Neural cell (in vitro differentiated cells): ENCODE measurements at regions not wholly inside any gene's neighbourhood (a gene's known extent, or its start where the extent isn't known, plus 50 kb on each side); places are given as distances from the start of the nearest gene placed in this dataset.

Experiments
- EP300 ChIP-seq: fragments of 450-650 bp; conservative IDR thresholded peaks from 2 replicates; pipeline ENCODE4 v1.6.1; 2014; ENCODE audit warnings: antibody characterized with exemption, mild to moderate bottlenecking, moderate library complexity; ENCODE audit not compliant: poor library complexity, severe bottlenecking
- EZH2 ChIP-seq: fragments of 200-600, 300-800 bp; shearing (Covaris generic), sonication (generic); IDR thresholded peaks from 2 replicates; pipeline ENCODE4 v1.6.1; 2014; ENCODE audit warnings: antibody characterized with exemption, low read length, borderline replicate concordance, mild to moderate bottlenecking; ENCODE audit not compliant: insufficient read depth, poor library complexity, severe bottlenecking
- MXI1 ChIP-seq: fragments of 450-650 bp; conservative IDR thresholded peaks from 2 replicates; pipeline ENCODE4 v1.6.1; 2014; ENCODE audit warnings: antibody characterized with exemption, mild to moderate bottlenecking; ENCODE audit not compliant: poor library complexity, severe bottlenecking
- POLR2AphosphoS5 ChIP-seq: IDR thresholded peaks from 2 replicates; pipeline ENCODE4 v1.6.1; 2012
- RAD21 ChIP-seq: fragments of 450-650 bp; conservative IDR thresholded peaks from 2 replicates; pipeline ENCODE4 v1.6.1; 2014; ENCODE audit warnings: antibody characterized with exemption, mild to moderate bottlenecking, moderate library complexity
- TAF1 ChIP-seq: IDR thresholded peaks from 2 replicates; pipeline ENCODE4 v1.6.1; 2012; ENCODE audit warnings: low read depth
- TF ChIP-seq, protein P1 (sequence below): IDR thresholded peaks from 2 replicates; pipeline ENCODE4 v1.6.1; 2012; ENCODE audit warnings: borderline replicate concordance
- TF ChIP-seq, protein P2 (sequence below): fragments of 450-650 bp; IDR thresholded peaks from 2 replicates; pipeline ENCODE4 v1.5.1; 2014; ENCODE audit warnings: antibody characterized with exemption, mild to moderate bottlenecking, moderate library complexity; ENCODE audit not compliant: poor library complexity, severe bottlenecking

DNA sequence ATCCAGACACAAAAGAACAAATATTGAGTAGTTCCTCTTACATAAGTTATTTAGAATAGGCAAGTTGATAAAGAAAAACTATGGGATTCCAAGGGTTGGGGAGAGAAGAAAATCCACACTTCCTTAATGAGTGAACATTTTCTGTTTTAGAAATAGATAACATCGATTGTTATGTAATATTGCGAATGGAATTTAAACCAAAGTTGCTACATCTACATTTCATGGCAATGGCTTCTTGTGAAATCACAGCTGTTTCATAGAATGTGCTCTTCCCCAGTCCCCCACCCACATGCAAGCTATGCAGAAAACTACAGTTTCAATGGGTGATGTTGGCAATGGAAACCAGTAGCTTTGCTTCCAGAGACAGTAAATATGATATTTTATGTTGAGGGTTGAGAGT is 1639.5 kb downstream of the SI start:
- TF ChIP-seq, protein P1, sequence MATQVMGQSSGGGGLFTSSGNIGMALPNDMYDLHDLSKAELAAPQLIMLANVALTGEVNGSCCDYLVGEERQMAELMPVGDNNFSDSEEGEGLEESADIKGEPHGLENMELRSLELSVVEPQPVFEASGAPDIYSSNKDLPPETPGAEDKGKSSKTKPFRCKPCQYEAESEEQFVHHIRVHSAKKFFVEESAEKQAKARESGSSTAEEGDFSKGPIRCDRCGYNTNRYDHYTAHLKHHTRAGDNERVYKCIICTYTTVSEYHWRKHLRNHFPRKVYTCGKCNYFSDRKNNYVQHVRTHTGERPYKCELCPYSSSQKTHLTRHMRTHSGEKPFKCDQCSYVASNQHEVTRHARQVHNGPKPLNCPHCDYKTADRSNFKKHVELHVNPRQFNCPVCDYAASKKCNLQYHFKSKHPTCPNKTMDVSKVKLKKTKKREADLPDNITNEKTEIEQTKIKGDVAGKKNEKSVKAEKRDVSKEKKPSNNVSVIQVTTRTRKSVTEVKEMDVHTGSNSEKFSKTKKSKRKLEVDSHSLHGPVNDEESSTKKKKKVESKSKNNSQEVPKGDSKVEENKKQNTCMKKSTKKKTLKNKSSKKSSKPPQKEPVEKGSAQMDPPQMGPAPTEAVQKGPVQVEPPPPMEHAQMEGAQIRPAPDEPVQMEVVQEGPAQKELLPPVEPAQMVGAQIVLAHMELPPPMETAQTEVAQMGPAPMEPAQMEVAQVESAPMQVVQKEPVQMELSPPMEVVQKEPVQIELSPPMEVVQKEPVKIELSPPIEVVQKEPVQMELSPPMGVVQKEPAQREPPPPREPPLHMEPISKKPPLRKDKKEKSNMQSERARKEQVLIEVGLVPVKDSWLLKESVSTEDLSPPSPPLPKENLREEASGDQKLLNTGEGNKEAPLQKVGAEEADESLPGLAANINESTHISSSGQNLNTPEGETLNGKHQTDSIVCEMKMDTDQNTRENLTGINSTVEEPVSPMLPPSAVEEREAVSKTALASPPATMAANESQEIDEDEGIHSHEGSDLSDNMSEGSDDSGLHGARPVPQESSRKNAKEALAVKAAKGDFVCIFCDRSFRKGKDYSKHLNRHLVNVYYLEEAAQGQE, result no peak
- TF ChIP-seq, protein P2, sequence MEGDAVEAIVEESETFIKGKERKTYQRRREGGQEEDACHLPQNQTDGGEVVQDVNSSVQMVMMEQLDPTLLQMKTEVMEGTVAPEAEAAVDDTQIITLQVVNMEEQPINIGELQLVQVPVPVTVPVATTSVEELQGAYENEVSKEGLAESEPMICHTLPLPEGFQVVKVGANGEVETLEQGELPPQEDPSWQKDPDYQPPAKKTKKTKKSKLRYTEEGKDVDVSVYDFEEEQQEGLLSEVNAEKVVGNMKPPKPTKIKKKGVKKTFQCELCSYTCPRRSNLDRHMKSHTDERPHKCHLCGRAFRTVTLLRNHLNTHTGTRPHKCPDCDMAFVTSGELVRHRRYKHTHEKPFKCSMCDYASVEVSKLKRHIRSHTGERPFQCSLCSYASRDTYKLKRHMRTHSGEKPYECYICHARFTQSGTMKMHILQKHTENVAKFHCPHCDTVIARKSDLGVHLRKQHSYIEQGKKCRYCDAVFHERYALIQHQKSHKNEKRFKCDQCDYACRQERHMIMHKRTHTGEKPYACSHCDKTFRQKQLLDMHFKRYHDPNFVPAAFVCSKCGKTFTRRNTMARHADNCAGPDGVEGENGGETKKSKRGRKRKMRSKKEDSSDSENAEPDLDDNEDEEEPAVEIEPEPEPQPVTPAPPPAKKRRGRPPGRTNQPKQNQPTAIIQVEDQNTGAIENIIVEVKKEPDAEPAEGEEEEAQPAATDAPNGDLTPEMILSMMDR, result no peak
- no peak for TF ChIP-seq EZH2
- TF ChIP-seq POLR2AphosphoS5, result no peak
- TF ChIP-seq EP300, result no peak
- no peak for TF ChIP-seq TAF1
- TF ChIP-seq MXI1, result no peak
- TF ChIP-seq RAD21, result no peak
